ENCODE measurements at regions not wholly inside any gene's neighbourhood (a gene's known extent, or its start where the extent isn't known, plus 50 kb on each side); places are given as distances from the start of the nearest gene placed in this dataset.

GRCh38 chr17:13355054-13355453 lies 246.7 kb downstream of the HS3ST3A1 start:
- WGBS (ENCODE audit: insufficient coverage), result 100% methylated on average over 1 of the region's 1 CpG
- TF ChIP-seq, protein P1, sequence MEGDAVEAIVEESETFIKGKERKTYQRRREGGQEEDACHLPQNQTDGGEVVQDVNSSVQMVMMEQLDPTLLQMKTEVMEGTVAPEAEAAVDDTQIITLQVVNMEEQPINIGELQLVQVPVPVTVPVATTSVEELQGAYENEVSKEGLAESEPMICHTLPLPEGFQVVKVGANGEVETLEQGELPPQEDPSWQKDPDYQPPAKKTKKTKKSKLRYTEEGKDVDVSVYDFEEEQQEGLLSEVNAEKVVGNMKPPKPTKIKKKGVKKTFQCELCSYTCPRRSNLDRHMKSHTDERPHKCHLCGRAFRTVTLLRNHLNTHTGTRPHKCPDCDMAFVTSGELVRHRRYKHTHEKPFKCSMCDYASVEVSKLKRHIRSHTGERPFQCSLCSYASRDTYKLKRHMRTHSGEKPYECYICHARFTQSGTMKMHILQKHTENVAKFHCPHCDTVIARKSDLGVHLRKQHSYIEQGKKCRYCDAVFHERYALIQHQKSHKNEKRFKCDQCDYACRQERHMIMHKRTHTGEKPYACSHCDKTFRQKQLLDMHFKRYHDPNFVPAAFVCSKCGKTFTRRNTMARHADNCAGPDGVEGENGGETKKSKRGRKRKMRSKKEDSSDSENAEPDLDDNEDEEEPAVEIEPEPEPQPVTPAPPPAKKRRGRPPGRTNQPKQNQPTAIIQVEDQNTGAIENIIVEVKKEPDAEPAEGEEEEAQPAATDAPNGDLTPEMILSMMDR (IDR thresholded peaks at IDR 0.05), result no peak
- H3K9me3 ChIP-seq (replicated peaks in 1 of 2; ENCODE audit: control insufficient read depth in 1 of 2, insufficient read depth in 1 of 2, low read length in 2 of 2), result no peaks in the 10 kb centered on the region

GRCh38 chr17:13353590-13353989 lies 248.1 kb downstream of the HS3ST3A1 start:
- no peak for DNase-seq
- peak overlapping the region in 1 of 7 donors; percentile 27 for H3K27ac Mint-ChIP-seq
- H3K4me3 ChIP-seq (replicated peaks in 1 of 3; ENCODE audit: low read depth in 2 of 3, low read length in 3 of 3), result no peak overlapping the region
- no peaks in the 10 kb centered on the region for H3K4me1 Mint-ChIP-seq
- H2AFZ ChIP-seq (ENCODE audit: insufficient read depth, low read depth, low read length, poor library complexity, severe bottlenecking), result no peak overlapping the region
- H4K20me1 ChIP-seq (ENCODE audit: insufficient read depth, low read length), result no peaks in the 10 kb centered on the region
- H3K27me3 ChIP-seq (ENCODE audit: control insufficient read depth in 2 of 2, insufficient read depth in 2 of 2, low read length in 2 of 2), result no peaks in the 10 kb centered on the region
- no peak overlapping the region for H3K27ac ChIP-seq (ENCODE audit: low read depth in 1 of 2, low read length in 2 of 2)
- no peaks in the 10 kb centered on the region for H3K9me3 ChIP-seq (replicated peaks in 1 of 2; ENCODE audit: control insufficient read depth in 1 of 2, insufficient read depth in 1 of 2, low read length in 2 of 2)
- 88% methylated on average over 3 of the region's 5 CpGs for WGBS (ENCODE audit: insufficient coverage)
- no peak overlapping the region for H3K4me3 Mint-ChIP-seq
- intact Hi-C loops (cut with micrococcal nuclease), result no loop called here
- H3K36me3 Mint-ChIP-seq, result no peaks in the 10 kb centered on the region
- TF ChIP-seq, protein P1 (IDR thresholded peaks at IDR 0.05), result no peak
- H3K9ac ChIP-seq (ENCODE audit: insufficient read depth, low read length, poor library complexity, severe bottlenecking), result no peak overlapping the region
- H3K9me3 Mint-ChIP-seq, result peaks cover 0 to 13% (median 3%) of the 10 kb centered on the region in 7 donors
- no peaks in the 10 kb centered on the region for H3K4me1 ChIP-seq (ENCODE audit: control insufficient read depth in 1 of 2, insufficient read depth in 2 of 2, low read length in 2 of 2)
- H3K79me2 ChIP-seq (ENCODE audit: insufficient read depth, low read length), result no peaks in the 10 kb centered on the region
- no peak overlapping the region for H3K4me2 ChIP-seq (replicated peaks; ENCODE audit: extremely low read depth, low read length, poor library complexity, severe bottlenecking)
- no peaks in the 10 kb centered on the region for H3K36me3 ChIP-seq (replicated peaks in 1 of 2; ENCODE audit: control insufficient read depth in 1 of 2, insufficient read depth in 2 of 2, low read length in 2 of 2)
- H3K27me3 Mint-ChIP-seq (ENCODE audit: low read depth in 3 of 3), result peaks cover 0 to 4% (median 1%) of the 10 kb centered on the region in 3 donors

More at GRCh38 chr17:13355054-13355453, 246.7 kb downstream of the HS3ST3A1 start:
- Histone ChIP-seq H3K27ac (ENCODE audit: low read depth in 1 of 2, low read length in 2 of 2) (no peak overlapping the region), H3K9ac (ENCODE audit: insufficient read depth, low read length, poor library complexity, severe bottlenecking) (no peak overlapping the region), H3K4me2 (replicated peaks; ENCODE audit: extremely low read depth, low read length, poor library complexity, severe bottlenecking) (no peak overlapping the region), H2AFZ (ENCODE audit: insufficient read depth, low read depth, low read length, poor library complexity, severe bottlenecking) (no peak overlapping the region), H3K27me3 (ENCODE audit: control insufficient read depth in 2 of 2, insufficient read depth in 2 of 2, low read length in 2 of 2) (no peaks in the 10 kb centered on the region), H4K20me1 (ENCODE audit: insufficient read depth, low read length) (no peaks in the 10 kb centered on the region), H3K36me3 (replicated peaks in 1 of 2; ENCODE audit: control insufficient read depth in 1 of 2, insufficient read depth in 2 of 2, low read length in 2 of 2) (no peaks in the 10 kb centered on the region), H3K4me1 (ENCODE audit: control insufficient read depth in 1 of 2, insufficient read depth in 2 of 2, low read length in 2 of 2) (no peaks in the 10 kb centered on the region), H3K4me3 (replicated peaks in 1 of 3; ENCODE audit: low read depth in 2 of 3, low read length in 3 of 3) (no peak overlapping the region), H3K79me2 (ENCODE audit: insufficient read depth, low read length) (no peaks in the 10 kb centered on the region)
- Mint-ChIP-seq H3K9me3 (peaks cover 0 to 8% (median 2%) of the 10 kb centered on the region in 7 donors), H3K27ac (no peak overlapping the region), H3K4me3 (no peak overlapping the region), H3K4me1 (no peaks in the 10 kb centered on the region), H3K36me3 (no peaks in the 10 kb centered on the region), H3K27me3 (ENCODE audit: low read depth in 3 of 3) (peaks cover 0 to 4% (median 1%) of the 10 kb centered on the region in 3 donors)
- intact Hi-C loops (cut with micrococcal nuclease), result no loop called here
- no peak for DNase-seq

Measured in CD14-positive monocyte (primary cell).